ENCODE measurements at regions not wholly inside any gene's neighbourhood (a gene's known extent, or its start where the extent isn't known, plus 50 kb on each side); places are given as distances from the start of the nearest gene placed in this dataset.

DNA sequence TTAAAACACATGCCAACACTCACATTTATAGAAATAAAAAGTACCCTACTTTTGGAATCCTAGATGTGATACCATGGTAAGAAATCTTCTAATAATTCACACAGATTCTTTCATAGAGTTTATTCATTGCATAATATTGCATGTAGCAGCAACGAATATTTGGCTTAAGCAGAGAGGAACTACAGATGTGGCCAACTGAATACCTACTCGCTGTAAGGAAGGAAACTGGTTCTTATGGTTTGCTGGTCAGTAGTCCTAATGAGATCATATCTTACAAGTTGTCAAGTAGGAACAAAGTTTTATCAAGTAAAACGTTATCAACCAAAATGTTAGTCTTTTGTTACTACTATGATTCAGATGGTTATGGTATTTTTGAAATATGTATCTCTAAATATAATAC, 996.1 kb downstream of the PDHA2 start:
- H2AFZ ChIP-seq (ENCODE audit: insufficient read depth, low read depth, low read length, poor library complexity, severe bottlenecking) = no peak overlapping the region
- H3K27ac ChIP-seq (ENCODE audit: low read depth in 1 of 2, low read length in 2 of 2) = no peak overlapping the region
- WGBS (ENCODE audit: insufficient coverage) = no CpG with 5 or more reads among the region's 3 CpGs
- peaks cover 0 to 1% (median 0%) of the 10 kb centered on the region in 3 donors for H3K27me3 Mint-ChIP-seq (ENCODE audit: low read depth in 3 of 3)
- H3K36me3 ChIP-seq (replicated peaks in 1 of 2; ENCODE audit: control insufficient read depth in 1 of 2, insufficient read depth in 2 of 2, low read length in 2 of 2) = no peaks in the 10 kb centered on the region
- no peak overlapping the region for H3K27ac Mint-ChIP-seq
- no peak overlapping the region for H3K4me3 Mint-ChIP-seq
- peaks cover 0 to 2% (median 0%) of the 10 kb centered on the region in 7 donors for H3K9me3 Mint-ChIP-seq
- H3K27me3 ChIP-seq (ENCODE audit: control insufficient read depth in 2 of 2, insufficient read depth in 2 of 2, low read length in 2 of 2) = no peaks in the 10 kb centered on the region
- no peak for DNase-seq
- no peaks in the 10 kb centered on the region for H4K20me1 ChIP-seq (ENCODE audit: insufficient read depth, low read length)
- TF ChIP-seq, protein P1, sequence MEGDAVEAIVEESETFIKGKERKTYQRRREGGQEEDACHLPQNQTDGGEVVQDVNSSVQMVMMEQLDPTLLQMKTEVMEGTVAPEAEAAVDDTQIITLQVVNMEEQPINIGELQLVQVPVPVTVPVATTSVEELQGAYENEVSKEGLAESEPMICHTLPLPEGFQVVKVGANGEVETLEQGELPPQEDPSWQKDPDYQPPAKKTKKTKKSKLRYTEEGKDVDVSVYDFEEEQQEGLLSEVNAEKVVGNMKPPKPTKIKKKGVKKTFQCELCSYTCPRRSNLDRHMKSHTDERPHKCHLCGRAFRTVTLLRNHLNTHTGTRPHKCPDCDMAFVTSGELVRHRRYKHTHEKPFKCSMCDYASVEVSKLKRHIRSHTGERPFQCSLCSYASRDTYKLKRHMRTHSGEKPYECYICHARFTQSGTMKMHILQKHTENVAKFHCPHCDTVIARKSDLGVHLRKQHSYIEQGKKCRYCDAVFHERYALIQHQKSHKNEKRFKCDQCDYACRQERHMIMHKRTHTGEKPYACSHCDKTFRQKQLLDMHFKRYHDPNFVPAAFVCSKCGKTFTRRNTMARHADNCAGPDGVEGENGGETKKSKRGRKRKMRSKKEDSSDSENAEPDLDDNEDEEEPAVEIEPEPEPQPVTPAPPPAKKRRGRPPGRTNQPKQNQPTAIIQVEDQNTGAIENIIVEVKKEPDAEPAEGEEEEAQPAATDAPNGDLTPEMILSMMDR (IDR thresholded peaks at IDR 0.05) = no peak
- intact Hi-C loops (cut with micrococcal nuclease) = no loop called here
- H3K36me3 Mint-ChIP-seq = no peaks in the 10 kb centered on the region
- H3K4me1 ChIP-seq (ENCODE audit: control insufficient read depth in 1 of 2, insufficient read depth in 2 of 2, low read length in 2 of 2) = no peaks in the 10 kb centered on the region
- no peak overlapping the region for H3K4me3 ChIP-seq (replicated peaks in 1 of 3; ENCODE audit: low read depth in 2 of 3, low read length in 3 of 3)
- H3K4me1 Mint-ChIP-seq = no peaks in the 10 kb centered on the region
- H3K4me2 ChIP-seq (replicated peaks; ENCODE audit: extremely low read depth, low read length, poor library complexity, severe bottlenecking) = no peak overlapping the region
- no peaks in the 10 kb centered on the region for H3K9me3 ChIP-seq (replicated peaks in 1 of 2; ENCODE audit: control insufficient read depth in 1 of 2, insufficient read depth in 1 of 2, low read length in 2 of 2)
- no peak overlapping the region for H3K9ac ChIP-seq (ENCODE audit: insufficient read depth, low read length, poor library complexity, severe bottlenecking)
- H3K79me2 ChIP-seq (ENCODE audit: insufficient read depth, low read length) = no peaks in the 10 kb centered on the region

DNA sequence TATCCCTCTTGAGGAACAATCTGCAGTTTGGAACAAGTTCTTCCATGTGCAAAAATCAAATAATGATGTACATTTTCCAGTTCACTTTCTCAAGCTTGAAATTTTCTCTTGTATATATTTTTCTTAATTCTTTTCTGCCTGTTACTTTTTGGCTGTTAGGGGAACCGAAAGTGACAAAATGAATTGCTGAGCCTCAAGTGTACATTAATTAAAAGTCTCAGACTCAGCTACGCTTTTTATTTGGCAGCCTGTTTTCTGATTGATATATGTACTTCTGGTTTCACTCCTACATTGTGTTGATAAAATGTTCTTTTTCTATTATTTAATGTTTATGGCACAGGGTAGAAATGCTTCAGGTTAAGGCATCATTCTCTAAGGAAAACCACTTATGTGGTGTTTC, 999.5 kb downstream of the PDHA2 start:
- Mint-ChIP-seq H3K4me3 (no peak overlapping the region), H3K27me3 (ENCODE audit: low read depth in 3 of 3) (no peaks in the 10 kb centered on the region), H3K27ac (no peak overlapping the region), H3K4me1 (no peaks in the 10 kb centered on the region), H3K36me3 (no peaks in the 10 kb centered on the region), H3K9me3 (peaks cover 0 to 3% (median 0%) of the 10 kb centered on the region in 7 donors)
- no peak overlapping the region for H3K4me2 ChIP-seq (replicated peaks; ENCODE audit: extremely low read depth, low read length, poor library complexity, severe bottlenecking)
- TF ChIP-seq, protein P1 (IDR thresholded peaks at IDR 0.05) = no peak
- no peaks in the 10 kb centered on the region for H3K36me3 ChIP-seq (replicated peaks in 1 of 2; ENCODE audit: control insufficient read depth in 1 of 2, insufficient read depth in 2 of 2, low read length in 2 of 2)
- no peak overlapping the region for H2AFZ ChIP-seq (ENCODE audit: insufficient read depth, low read depth, low read length, poor library complexity, severe bottlenecking)
- H3K79me2 ChIP-seq (ENCODE audit: insufficient read depth, low read length) = no peaks in the 10 kb centered on the region
- no peaks in the 10 kb centered on the region for H3K9me3 ChIP-seq (replicated peaks in 1 of 2; ENCODE audit: control insufficient read depth in 1 of 2, insufficient read depth in 1 of 2, low read length in 2 of 2)
- H3K9ac ChIP-seq (ENCODE audit: insufficient read depth, low read length, poor library complexity, severe bottlenecking) = no peak overlapping the region
- no peaks in the 10 kb centered on the region for H4K20me1 ChIP-seq (ENCODE audit: insufficient read depth, low read length)
- WGBS (ENCODE audit: insufficient coverage) = no CpG with 5 or more reads among the region's 2 CpGs
- no peaks in the 10 kb centered on the region for H3K27me3 ChIP-seq (ENCODE audit: control insufficient read depth in 2 of 2, insufficient read depth in 2 of 2, low read length in 2 of 2)
- H3K4me1 ChIP-seq (ENCODE audit: control insufficient read depth in 1 of 2, insufficient read depth in 2 of 2, low read length in 2 of 2) = no peaks in the 10 kb centered on the region
- H3K4me3 ChIP-seq (replicated peaks in 1 of 3; ENCODE audit: low read depth in 2 of 3, low read length in 3 of 3) = no peak overlapping the region
- no peak for DNase-seq
- intact Hi-C loops (cut with micrococcal nuclease) = no loop called here
- H3K27ac ChIP-seq (ENCODE audit: low read depth in 1 of 2, low read length in 2 of 2) = no peak overlapping the region
